ENCODE measurements at regions not wholly inside any gene's neighbourhood (a gene's known extent, or its start where the extent isn't known, plus 50 kb on each side); places are given as distances from the start of the nearest gene placed in this dataset.

DNA sequence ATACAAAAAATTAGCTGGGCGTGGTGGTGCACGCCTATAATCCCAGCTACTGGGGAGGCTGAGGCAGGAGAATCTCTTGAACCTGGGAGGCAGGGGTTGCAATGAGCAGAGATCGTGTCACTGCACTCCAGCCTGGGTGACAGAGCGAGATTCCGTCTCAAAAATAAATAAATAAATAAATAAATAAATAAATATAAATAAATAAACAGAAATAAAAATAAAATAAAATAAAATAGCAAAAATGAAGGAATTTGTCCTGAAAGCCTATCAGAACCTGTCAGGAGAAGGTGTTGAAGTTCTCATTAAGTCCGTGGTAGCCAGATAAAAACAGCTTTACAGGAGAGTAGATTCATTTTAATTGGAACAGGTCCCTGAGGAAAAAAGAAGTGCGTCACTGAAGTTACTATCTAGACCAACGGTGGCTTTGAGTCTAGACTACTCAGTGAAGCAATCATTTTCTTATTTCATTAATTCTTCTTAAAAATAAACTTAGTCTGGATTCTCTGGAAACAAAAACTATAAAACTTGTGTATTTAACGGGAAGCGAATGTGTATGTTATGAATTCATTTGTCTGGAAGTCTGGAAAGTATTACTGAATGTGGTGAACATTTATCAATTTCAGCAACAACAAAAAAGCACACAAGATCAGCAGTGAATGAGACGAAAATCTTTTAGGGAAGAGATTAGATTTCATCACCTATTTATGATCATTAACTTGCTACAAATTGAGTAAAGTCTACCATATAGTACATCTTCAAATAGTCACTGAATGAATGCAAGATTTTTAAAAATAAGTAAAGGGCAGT, 248.5 kb upstream of the PDE3A start:
- Histone ChIP-seq H3K79me2 (ENCODE audit: low read length) (no peaks in the 10 kb centered on the region), H3K36me3 (replicated peaks; ENCODE audit: insufficient read depth, low read length) (no peaks in the 10 kb centered on the region), H3K27ac (ENCODE audit: low read length) (no peak overlapping the region), H2AFZ (ENCODE audit: low read length) (no peak overlapping the region), H4K20me1 (ENCODE audit: insufficient read depth, low read length) (no peaks in the 10 kb centered on the region), H3K4me1 (ENCODE audit: low read length) (no peaks in the 10 kb centered on the region), H3K9me3 (replicated peaks; ENCODE audit: insufficient read depth, low read length) (no peaks in the 10 kb centered on the region), H3K4me3 (ENCODE audit: low read length) (no peak overlapping the region), H3K9ac (ENCODE audit: low read length) (no peak overlapping the region), H3K27me3 (replicated peaks; ENCODE audit: insufficient read depth, low read length) (no peaks in the 10 kb centered on the region), H3K9me2 (replicated peaks; ENCODE audit: insufficient read depth, low read length) (no peaks in the 10 kb centered on the region), H3F3A (ENCODE audit: insufficient read depth, low read length) (no peaks in the 10 kb centered on the region), H3K4me2 (ENCODE audit: low read depth, low read length) (no peak overlapping the region)
- TF ChIP-seq, protein P1, sequence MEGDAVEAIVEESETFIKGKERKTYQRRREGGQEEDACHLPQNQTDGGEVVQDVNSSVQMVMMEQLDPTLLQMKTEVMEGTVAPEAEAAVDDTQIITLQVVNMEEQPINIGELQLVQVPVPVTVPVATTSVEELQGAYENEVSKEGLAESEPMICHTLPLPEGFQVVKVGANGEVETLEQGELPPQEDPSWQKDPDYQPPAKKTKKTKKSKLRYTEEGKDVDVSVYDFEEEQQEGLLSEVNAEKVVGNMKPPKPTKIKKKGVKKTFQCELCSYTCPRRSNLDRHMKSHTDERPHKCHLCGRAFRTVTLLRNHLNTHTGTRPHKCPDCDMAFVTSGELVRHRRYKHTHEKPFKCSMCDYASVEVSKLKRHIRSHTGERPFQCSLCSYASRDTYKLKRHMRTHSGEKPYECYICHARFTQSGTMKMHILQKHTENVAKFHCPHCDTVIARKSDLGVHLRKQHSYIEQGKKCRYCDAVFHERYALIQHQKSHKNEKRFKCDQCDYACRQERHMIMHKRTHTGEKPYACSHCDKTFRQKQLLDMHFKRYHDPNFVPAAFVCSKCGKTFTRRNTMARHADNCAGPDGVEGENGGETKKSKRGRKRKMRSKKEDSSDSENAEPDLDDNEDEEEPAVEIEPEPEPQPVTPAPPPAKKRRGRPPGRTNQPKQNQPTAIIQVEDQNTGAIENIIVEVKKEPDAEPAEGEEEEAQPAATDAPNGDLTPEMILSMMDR (IDR thresholded peaks at IDR 0.05; ENCODE audit: low read length) = no peak
- no peak for TF ChIP-seq EZH2phosphoT487 (IDR thresholded peaks at IDR 0.05; ENCODE audit: low read length)
- TF ChIP-seq EZH2 (optimal IDR thresholded peaks at IDR 0.05; ENCODE audit: low read depth, low read length) = no peak
- no peak for DNase-seq

DNA sequence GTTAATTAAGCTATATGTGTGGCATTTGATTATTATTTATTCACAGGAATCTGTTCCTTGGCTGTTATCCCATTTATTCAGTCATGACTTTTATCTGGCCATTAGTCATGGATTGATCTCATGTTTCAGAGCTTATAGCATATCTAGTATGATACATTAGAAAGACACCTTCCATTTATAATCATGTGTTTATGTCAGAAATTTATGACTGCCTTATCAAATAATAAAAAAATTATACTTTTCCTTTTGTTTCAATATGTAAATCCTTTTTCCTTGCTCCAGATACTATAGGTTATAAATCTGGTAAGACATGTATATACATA, 248.0 kb upstream of the PDE3A start:
- H3K9ac ChIP-seq (ENCODE audit: low read length) = no peak overlapping the region
- DNase-seq = no peak
- no peaks in the 10 kb centered on the region for H3K9me2 ChIP-seq (replicated peaks; ENCODE audit: insufficient read depth, low read length)
- no peak overlapping the region for H2AFZ ChIP-seq (ENCODE audit: low read length)
- no peaks in the 10 kb centered on the region for H4K20me1 ChIP-seq (ENCODE audit: insufficient read depth, low read length)
- TF ChIP-seq EZH2phosphoT487 (IDR thresholded peaks at IDR 0.05; ENCODE audit: low read length) = no peak
- TF ChIP-seq, protein P1 (IDR thresholded peaks at IDR 0.05; ENCODE audit: low read length) = no peak
- no peak for TF ChIP-seq EZH2 (optimal IDR thresholded peaks at IDR 0.05; ENCODE audit: low read depth, low read length)
- no peaks in the 10 kb centered on the region for H3K4me1 ChIP-seq (ENCODE audit: low read length)
- no peaks in the 10 kb centered on the region for H3K36me3 ChIP-seq (replicated peaks; ENCODE audit: insufficient read depth, low read length)
- no peaks in the 10 kb centered on the region for H3K27me3 ChIP-seq (replicated peaks; ENCODE audit: insufficient read depth, low read length)
- no peaks in the 10 kb centered on the region for H3K79me2 ChIP-seq (ENCODE audit: low read length)
- no peak overlapping the region for H3K27ac ChIP-seq (ENCODE audit: low read length)
- no peaks in the 10 kb centered on the region for H3F3A ChIP-seq (ENCODE audit: insufficient read depth, low read length)
- H3K4me3 ChIP-seq (ENCODE audit: low read length) = no peak overlapping the region
- no peaks in the 10 kb centered on the region for H3K9me3 ChIP-seq (replicated peaks; ENCODE audit: insufficient read depth, low read length)
- no peak overlapping the region for H3K4me2 ChIP-seq (ENCODE audit: low read depth, low read length)

DNA sequence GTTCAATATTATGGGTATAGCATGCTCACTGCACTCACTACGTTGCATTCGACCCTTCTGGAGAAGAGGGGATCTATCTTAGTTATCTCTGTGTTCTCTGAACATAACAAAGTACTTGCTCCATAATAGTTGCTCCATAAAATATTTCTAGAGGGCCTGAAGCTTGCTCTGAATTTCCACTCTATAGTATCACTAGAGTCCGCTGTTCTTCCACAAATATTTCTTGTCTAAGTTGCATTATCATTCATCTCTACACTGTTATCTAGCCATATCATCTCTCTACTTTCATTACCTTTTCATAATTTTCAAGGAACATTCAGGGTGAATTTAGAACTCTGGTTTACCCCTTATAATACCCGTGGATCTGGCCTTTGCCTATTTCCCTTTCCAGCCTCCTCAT, 246.1 kb upstream of the PDE3A start:
- H3K9ac ChIP-seq (ENCODE audit: low read length) = no peak overlapping the region
- no peak overlapping the region for H2AFZ ChIP-seq (ENCODE audit: low read length)
- no peaks in the 10 kb centered on the region for H3K9me2 ChIP-seq (replicated peaks; ENCODE audit: insufficient read depth, low read length)
- no peak overlapping the region for H3K27ac ChIP-seq (ENCODE audit: low read length)
- no peaks in the 10 kb centered on the region for H3K79me2 ChIP-seq (ENCODE audit: low read length)
- DNase-seq = no peak
- no peaks in the 10 kb centered on the region for H3K27me3 ChIP-seq (replicated peaks; ENCODE audit: insufficient read depth, low read length)
- H3K4me2 ChIP-seq (ENCODE audit: low read depth, low read length) = no peak overlapping the region
- H3K4me3 ChIP-seq (ENCODE audit: low read length) = no peak overlapping the region
- no peaks in the 10 kb centered on the region for H3K4me1 ChIP-seq (ENCODE audit: low read length)
- no peaks in the 10 kb centered on the region for H3K9me3 ChIP-seq (replicated peaks; ENCODE audit: insufficient read depth, low read length)
- no peaks in the 10 kb centered on the region for H4K20me1 ChIP-seq (ENCODE audit: insufficient read depth, low read length)
- no peaks in the 10 kb centered on the region for H3K36me3 ChIP-seq (replicated peaks; ENCODE audit: insufficient read depth, low read length)
- TF ChIP-seq, protein P1 (IDR thresholded peaks at IDR 0.05; ENCODE audit: low read length) = no peak; the same call in 1 of the 2 replicates
- TF ChIP-seq EZH2phosphoT487 (IDR thresholded peaks at IDR 0.05; ENCODE audit: low read length) (no peak), EZH2 (optimal IDR thresholded peaks at IDR 0.05; ENCODE audit: low read depth, low read length) (no peak)
- H3F3A ChIP-seq (ENCODE audit: insufficient read depth, low read length) = no peaks in the 10 kb centered on the region
